WTC11 (cell line): ENCODE measurements at regions not wholly inside any gene's neighbourhood (a gene's known extent, or its start where the extent isn't known, plus 50 kb on each side); places are given as distances from the start of the nearest gene placed in this dataset.

Source experiments
- ATAC-seq: fragments of 200-7000 bp; cut with Tn5 transposase; 2 replicates; pipeline ENCODE4 v1.10.0; 2021; ENCODE audit warnings: mild to moderate bottlenecking, moderate library complexity
- CTCF ChIA-PET: fragments of 300-600 bp; sonication (Branson Sonifier 250); formaldehyde crosslinking; loops from one replicate; lab custom pipeline; 2021; ENCODE audit warnings: antibody characterized with exemption; lab: Charles Lee
- POLR2A ChIA-PET: fragments of 350-600 bp; sonication (Branson Sonifier 250); formaldehyde crosslinking; loops from one replicate; lab custom pipeline; 2021; ENCODE audit warnings: antibody characterized with exemption; lab: Charles Lee
- DNase-seq: peaks from one replicate; pipeline ENCODE4 v3.0.0; 2021; ENCODE audit warnings: low spot score
- H3K27ac Mint-ChIP-seq: 2 replicates; pipeline ENCODE4 v1.8.0; 2021; ENCODE audit warnings: mixed read lengths
- H3K27me3 Mint-ChIP-seq: 2 replicates; pipeline ENCODE4 v1.8.0; 2021; ENCODE audit warnings: low read depth, mild to moderate bottlenecking, moderate library complexity, mixed read lengths
- H3K36me3 Mint-ChIP-seq: 2 replicates; pipeline ENCODE4 v1.8.0; 2021; ENCODE audit warnings: mixed read lengths
- H3K4me1 Mint-ChIP-seq: 2 replicates; pipeline ENCODE4 v1.8.0; 2022; ENCODE audit warnings: mixed read lengths
- H3K4me3 Mint-ChIP-seq: 2 replicates; pipeline ENCODE4 v1.8.0; 2021; ENCODE audit warnings: mild to moderate bottlenecking, moderate library complexity, mixed read lengths
- H3K9me3 Mint-ChIP-seq: 2 replicates; pipeline ENCODE4 v1.8.0; 2021; ENCODE audit warnings: mixed read lengths
- ATF1 ChIP-seq: sonication (generic); formaldehyde crosslinking; IDR thresholded peaks from 2 replicates; pipeline ENCODE4 v1.8.1; 2023; ENCODE audit warnings: mild to moderate bottlenecking, moderate library complexity, missing genetic modification reagents
- CBFB ChIP-seq: sonication (generic); formaldehyde crosslinking; IDR thresholded peaks from 2 replicates; pipeline ENCODE4 v1.8.1; 2022; ENCODE audit warnings: mild to moderate bottlenecking, low read depth, missing genetic modification reagents
- JAZF1 ChIP-seq: fragments of 250-450 bp; sonication (Bioruptor Pico); IDR thresholded peaks from 2 replicates; pipeline ENCODE4 v1.9.0; 2021; ENCODE audit warnings: moderate library complexity, mild to moderate bottlenecking, inconsistent platforms
- NFE2L1 ChIP-seq: sonication (generic); formaldehyde crosslinking; IDR thresholded peaks from 2 replicates; pipeline ENCODE4 v1.8.1; 2023; ENCODE audit warnings: missing genetic modification reagents
- NR2C2 ChIP-seq: sonication (generic); formaldehyde crosslinking; IDR thresholded peaks from 2 replicates; pipeline ENCODE4 v1.8.0; 2022; ENCODE audit warnings: mild to moderate bottlenecking, missing genetic modification reagents
- TCF7 ChIP-seq: sonication (generic); formaldehyde crosslinking; IDR thresholded peaks from 2 replicates; pipeline ENCODE4 v1.8.0; 2022; ENCODE audit warnings: mild to moderate bottlenecking, low read depth, missing genetic modification reagents, moderate library complexity
- ZNF138 ChIP-seq: sonication (generic); formaldehyde crosslinking; conservative IDR thresholded peaks from 2 replicates; pipeline ENCODE4 v1.8.1; 2022; ENCODE audit warnings: mild to moderate bottlenecking, moderate library complexity, missing genetic modification reagents
- ZNF317 ChIP-seq: sonication (generic); formaldehyde crosslinking; IDR thresholded peaks from 2 replicates; pipeline ENCODE4 v1.8.1; 2023; ENCODE audit warnings: low read depth, mild to moderate bottlenecking, moderate library complexity, missing genetic modification reagents, borderline replicate concordance
- ZNF396 ChIP-seq: fragments of 250-450 bp; sonication (Bioruptor Pico); IDR thresholded peaks from 2 replicates; pipeline ENCODE4 v1.8.0; 2021; ENCODE audit warnings: mild to moderate bottlenecking, moderate library complexity, borderline replicate concordance
- TF ChIP-seq, protein P1 (sequence below): sonication (generic); formaldehyde crosslinking; conservative IDR thresholded peaks from 2 replicates; pipeline ENCODE4 v1.8.1; 2022; ENCODE audit warnings: mild to moderate bottlenecking, missing genetic modification reagents
- TF ChIP-seq, protein P2 (sequence below): sonication (generic); formaldehyde crosslinking; IDR thresholded peaks from 2 replicates; pipeline ENCODE4 v1.8.0; 2022; ENCODE audit warnings: mild to moderate bottlenecking, missing genetic modification reagents
- TF ChIP-seq, protein P3 (sequence below): sonication (generic); formaldehyde crosslinking; IDR thresholded peaks from 2 replicates; pipeline ENCODE4 v1.8.1; 2022; ENCODE audit warnings: low read depth, missing genetic modification reagents, borderline replicate concordance
- TF ChIP-seq, protein P4 (sequence below): fragments of 250-450 bp; sonication (Bioruptor Pico); IDR thresholded peaks from 2 replicates; pipeline ENCODE4 v2.1.2; 2022; ENCODE audit warnings: mild to moderate bottlenecking, moderate library complexity
- TF ChIP-seq, protein P5 (sequence below): sonication (generic); formaldehyde crosslinking; IDR thresholded peaks from 2 replicates; pipeline ENCODE4 v1.8.1; 2022; ENCODE audit warnings: missing genetic modification reagents, borderline replicate concordance
- TF ChIP-seq, protein P6 (sequence below): sonication (generic); formaldehyde crosslinking; IDR thresholded peaks from 2 replicates; pipeline ENCODE4 v1.8.0; 2023; ENCODE audit warnings: mild to moderate bottlenecking, missing genetic modification reagents
- TF ChIP-seq, protein P7 (sequence below): sonication (generic); formaldehyde crosslinking; IDR thresholded peaks from 2 replicates; pipeline ENCODE4 v1.8.1; 2023; ENCODE audit warnings: mild to moderate bottlenecking, missing genetic modification reagents, moderate library complexity
- TF ChIP-seq, protein P8 (sequence below): fragments of 250-450 bp; sonication (Bioruptor Pico); IDR thresholded peaks from 2 replicates; pipeline ENCODE4 v1.8.0; 2021; ENCODE audit warnings: mild to moderate bottlenecking

DNA sequence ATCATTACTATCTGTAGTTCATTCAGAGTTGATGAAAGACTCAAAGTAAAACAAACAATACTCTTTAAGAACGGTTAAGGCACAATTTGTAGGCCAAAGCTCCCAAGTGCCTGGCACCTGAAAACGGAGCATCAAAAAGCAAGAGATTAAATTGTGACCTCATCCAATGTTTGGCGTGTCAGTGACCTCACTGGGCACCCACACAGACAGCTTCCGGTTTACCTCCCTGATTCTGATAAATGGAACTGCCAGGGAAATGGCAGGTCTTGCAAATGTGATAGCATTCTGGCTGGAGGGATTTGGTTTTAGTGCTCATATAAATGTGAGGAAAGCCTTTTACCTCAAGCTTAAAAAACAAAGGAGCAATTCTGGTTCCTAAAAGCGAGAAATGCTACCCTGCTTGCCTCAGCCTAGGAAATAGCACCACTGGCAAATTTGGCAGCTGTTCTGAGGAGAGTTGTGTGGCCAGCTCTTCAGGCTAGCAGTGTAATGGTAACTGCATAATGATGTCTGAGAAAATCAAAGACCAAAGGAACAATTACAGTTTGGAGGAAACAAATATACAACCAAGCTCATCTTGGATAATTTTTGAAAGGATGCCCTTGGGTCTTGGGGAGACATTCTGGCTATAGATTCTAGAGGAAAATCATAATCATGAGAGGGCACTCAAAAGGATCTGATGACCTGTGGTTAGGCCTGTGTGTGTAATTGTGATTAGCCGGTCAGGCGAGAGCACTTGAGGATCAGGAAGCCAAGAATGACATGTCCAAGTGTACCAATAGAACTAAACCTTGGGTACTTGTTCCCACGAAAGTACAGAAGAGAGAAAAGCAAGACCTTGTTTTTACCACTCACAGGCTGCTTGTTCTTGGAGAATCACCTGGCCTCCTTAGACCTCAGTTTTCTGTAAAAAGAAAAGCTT lies 174.3 kb downstream of the TFAP2B start:
- no peaks in the 10 kb centered on the region for H3K27me3 Mint-ChIP-seq
- DNase-seq (no peak), ATAC-seq (no peak)
- TF ChIP-seq, protein P1, sequence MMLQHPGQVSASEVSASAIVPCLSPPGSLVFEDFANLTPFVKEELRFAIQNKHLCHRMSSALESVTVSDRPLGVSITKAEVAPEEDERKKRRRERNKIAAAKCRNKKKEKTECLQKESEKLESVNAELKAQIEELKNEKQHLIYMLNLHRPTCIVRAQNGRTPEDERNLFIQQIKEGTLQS (CRISPR knock-in tag) = no peak
- no peak for TF ChIP-seq ZNF396 (CRISPR knock-in tag)
- TF ChIP-seq ZNF317 (CRISPR knock-in tag) = no peak
- TF ChIP-seq, protein P2, sequence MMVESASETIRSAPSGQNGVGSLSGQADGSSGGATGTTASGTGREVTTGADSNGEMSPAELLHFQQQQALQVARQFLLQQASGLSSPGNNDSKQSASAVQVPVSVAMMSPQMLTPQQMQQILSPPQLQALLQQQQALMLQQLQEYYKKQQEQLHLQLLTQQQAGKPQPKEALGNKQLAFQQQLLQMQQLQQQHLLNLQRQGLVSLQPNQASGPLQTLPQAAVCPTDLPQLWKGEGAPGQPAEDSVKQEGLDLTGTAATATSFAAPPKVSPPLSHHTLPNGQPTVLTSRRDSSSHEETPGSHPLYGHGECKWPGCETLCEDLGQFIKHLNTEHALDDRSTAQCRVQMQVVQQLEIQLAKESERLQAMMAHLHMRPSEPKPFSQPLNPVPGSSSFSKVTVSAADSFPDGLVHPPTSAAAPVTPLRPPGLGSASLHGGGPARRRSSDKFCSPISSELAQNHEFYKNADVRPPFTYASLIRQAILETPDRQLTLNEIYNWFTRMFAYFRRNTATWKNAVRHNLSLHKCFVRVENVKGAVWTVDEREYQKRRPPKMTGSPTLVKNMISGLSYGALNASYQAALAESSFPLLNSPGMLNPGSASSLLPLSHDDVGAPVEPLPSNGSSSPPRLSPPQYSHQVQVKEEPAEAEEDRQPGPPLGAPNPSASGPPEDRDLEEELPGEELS (CRISPR knock-in tag) = no peak
- TF ChIP-seq JAZF1 = no peak
- TF ChIP-seq, protein P3, sequence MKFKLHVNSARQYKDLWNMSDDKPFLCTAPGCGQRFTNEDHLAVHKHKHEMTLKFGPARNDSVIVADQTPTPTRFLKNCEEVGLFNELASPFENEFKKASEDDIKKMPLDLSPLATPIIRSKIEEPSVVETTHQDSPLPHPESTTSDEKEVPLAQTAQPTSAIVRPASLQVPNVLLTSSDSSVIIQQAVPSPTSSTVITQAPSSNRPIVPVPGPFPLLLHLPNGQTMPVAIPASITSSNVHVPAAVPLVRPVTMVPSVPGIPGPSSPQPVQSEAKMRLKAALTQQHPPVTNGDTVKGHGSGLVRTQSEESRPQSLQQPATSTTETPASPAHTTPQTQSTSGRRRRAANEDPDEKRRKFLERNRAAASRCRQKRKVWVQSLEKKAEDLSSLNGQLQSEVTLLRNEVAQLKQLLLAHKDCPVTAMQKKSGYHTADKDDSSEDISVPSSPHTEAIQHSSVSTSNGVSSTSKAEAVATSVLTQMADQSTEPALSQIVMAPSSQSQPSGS (CRISPR knock-in tag) = no peak
- no peak for TF ChIP-seq NFE2L1 (CRISPR knock-in tag)
- TF ChIP-seq, protein P4, sequence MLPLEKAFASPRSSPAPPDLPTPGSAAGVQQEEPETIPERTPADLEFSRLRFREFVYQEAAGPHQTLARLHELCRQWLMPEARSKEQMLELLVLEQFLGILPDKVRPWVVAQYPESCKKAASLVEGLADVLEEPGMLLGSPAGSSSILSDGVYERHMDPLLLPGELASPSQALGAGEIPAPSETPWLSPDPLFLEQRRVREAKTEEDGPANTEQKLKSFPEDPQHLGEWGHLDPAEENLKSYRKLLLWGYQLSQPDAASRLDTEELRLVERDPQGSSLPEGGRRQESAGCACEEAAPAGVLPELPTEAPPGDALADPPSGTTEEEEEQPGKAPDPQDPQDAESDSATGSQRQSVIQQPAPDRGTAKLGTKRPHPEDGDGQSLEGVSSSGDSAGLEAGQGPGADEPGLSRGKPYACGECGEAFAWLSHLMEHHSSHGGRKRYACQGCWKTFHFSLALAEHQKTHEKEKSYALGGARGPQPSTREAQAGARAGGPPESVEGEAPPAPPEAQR (CRISPR knock-in tag) = no peak
- TF ChIP-seq CBFB (CRISPR knock-in tag) = no peak
- H3K9me3 Mint-ChIP-seq = no peaks in the 10 kb centered on the region
- CTCF ChIA-PET = no interaction called here
- no peaks in the 10 kb centered on the region for H3K36me3 Mint-ChIP-seq
- H3K27ac Mint-ChIP-seq = no peak overlapping the region; the same call in 1 of the 2 replicates
- POLR2A ChIA-PET = no interaction called here
- H3K4me3 Mint-ChIP-seq = no peak overlapping the region
- no peaks in the 10 kb centered on the region for H3K4me1 Mint-ChIP-seq

DNA sequence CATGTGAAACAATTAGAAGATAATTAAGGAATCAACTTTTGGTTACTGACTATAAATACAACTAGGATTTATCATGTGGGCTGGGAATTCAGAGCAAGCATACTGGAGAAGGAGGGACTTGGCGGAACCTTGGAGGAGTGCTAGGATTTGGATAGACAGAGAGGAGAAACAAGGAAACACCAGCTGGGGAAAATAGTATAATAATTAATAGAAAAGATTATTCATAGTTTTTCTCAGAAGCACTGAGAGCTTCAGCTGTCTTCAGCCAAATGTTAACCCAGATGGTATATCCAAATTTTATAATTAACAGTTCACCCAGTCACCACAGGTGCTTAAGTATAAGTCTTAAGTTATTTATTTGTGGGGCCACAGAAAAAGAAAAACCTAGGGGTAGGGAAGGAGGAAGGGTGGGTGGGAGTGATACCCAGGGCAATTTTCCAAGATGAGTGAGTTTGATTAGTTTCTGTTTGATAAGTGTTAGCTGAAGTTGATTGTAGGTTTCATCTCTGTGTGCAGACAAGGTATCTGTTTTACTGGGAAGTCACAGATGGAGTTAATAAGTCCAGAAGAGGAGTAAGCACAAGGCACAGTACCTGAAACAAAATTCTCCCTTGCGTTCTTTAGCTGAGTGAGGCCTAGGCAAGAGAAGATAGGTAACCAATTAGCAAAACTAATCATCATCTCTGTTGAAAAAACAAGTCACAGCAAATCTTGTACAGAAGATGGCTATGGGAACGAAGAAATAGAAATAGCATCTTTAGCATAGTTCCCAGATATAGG lies 175.5 kb downstream of the TFAP2B start:
- DNase-seq (no peak), ATAC-seq (no peak)
- Mint-ChIP-seq H3K4me3 (no peak overlapping the region), H3K27ac (no peak overlapping the region), H3K4me1 (no peaks in the 10 kb centered on the region), H3K36me3 (no peaks in the 10 kb centered on the region), H3K9me3 (no peaks in the 10 kb centered on the region), H3K27me3 (no peaks in the 10 kb centered on the region)
- POLR2A ChIA-PET = no interaction called here
- CTCF ChIA-PET = no interaction called here
- TF ChIP-seq ZNF138 (no peak), CBFB (CRISPR knock-in tag) (no peak), TCF7 (CRISPR knock-in tag) (no peak), ATF1 (CRISPR knock-in tag) (no peak), NR2C2 (CRISPR knock-in tag) (no peak)
- TF ChIP-seq, protein P5, sequence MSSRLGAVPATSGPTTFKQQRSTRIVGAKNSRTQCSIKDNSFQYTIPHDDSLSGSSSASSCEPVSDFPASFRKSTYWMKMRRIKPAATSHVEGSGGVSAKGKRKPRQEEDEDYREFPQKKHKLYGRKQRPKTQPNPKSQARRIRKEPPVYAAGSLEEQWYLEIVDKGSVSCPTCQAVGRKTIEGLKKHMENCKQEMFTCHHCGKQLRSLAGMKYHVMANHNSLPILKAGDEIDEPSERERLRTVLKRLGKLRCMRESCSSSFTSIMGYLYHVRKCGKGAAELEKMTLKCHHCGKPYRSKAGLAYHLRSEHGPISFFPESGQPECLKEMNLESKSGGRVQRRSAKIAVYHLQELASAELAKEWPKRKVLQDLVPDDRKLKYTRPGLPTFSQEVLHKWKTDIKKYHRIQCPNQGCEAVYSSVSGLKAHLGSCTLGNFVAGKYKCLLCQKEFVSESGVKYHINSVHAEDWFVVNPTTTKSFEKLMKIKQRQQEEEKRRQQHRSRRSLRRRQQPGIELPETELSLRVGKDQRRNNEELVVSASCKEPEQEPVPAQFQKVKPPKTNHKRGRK (CRISPR knock-in tag) = no peak
- TF ChIP-seq, protein P6, sequence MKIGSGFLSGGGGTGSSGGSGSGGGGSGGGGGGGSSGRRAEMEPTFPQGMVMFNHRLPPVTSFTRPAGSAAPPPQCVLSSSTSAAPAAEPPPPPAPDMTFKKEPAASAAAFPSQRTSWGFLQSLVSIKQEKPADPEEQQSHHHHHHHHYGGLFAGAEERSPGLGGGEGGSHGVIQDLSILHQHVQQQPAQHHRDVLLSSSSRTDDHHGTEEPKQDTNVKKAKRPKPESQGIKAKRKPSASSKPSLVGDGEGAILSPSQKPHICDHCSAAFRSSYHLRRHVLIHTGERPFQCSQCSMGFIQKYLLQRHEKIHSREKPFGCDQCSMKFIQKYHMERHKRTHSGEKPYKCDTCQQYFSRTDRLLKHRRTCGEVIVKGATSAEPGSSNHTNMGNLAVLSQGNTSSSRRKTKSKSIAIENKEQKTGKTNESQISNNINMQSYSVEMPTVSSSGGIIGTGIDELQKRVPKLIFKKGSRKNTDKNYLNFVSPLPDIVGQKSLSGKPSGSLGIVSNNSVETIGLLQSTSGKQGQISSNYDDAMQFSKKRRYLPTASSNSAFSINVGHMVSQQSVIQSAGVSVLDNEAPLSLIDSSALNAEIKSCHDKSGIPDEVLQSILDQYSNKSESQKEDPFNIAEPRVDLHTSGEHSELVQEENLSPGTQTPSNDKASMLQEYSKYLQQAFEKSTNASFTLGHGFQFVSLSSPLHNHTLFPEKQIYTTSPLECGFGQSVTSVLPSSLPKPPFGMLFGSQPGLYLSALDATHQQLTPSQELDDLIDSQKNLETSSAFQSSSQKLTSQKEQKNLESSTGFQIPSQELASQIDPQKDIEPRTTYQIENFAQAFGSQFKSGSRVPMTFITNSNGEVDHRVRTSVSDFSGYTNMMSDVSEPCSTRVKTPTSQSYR (CRISPR knock-in tag) = no peak
- TF ChIP-seq, protein P3 (CRISPR knock-in tag) = no peak
- TF ChIP-seq, protein P7, sequence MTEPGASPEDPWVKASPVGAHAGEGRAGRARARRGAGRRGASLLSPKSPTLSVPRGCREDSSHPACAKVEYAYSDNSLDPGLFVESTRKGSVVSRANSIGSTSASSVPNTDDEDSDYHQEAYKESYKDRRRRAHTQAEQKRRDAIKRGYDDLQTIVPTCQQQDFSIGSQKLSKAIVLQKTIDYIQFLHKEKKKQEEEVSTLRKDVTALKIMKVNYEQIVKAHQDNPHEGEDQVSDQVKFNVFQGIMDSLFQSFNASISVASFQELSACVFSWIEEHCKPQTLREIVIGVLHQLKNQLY = no peak
- TF ChIP-seq, protein P8, sequence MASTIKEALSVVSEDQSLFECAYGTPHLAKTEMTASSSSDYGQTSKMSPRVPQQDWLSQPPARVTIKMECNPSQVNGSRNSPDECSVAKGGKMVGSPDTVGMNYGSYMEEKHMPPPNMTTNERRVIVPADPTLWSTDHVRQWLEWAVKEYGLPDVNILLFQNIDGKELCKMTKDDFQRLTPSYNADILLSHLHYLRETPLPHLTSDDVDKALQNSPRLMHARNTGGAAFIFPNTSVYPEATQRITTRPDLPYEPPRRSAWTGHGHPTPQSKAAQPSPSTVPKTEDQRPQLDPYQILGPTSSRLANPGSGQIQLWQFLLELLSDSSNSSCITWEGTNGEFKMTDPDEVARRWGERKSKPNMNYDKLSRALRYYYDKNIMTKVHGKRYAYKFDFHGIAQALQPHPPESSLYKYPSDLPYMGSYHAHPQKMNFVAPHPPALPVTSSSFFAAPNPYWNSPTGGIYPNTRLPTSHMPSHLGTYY (CRISPR knock-in tag) = no peak
